T-cell (primary cell): ENCODE measurements at regions not wholly inside any gene's neighbourhood (a gene's known extent, or its start where the extent isn't known, plus 50 kb on each side); places are given as distances from the start of the nearest gene placed in this dataset.

Source experiments
- ATAC-seq, 4 experiments: fragments of 200-7000 bp in 3 of 4; fragments of 150-1000 bp in 1 of 4; cut with Tn5 transposase; replicated peaks in 1 of 4; 1 replicate in 3 of 4; 2 replicates in 1 of 4; pipeline ENCODE4 v1.10.0; 2021; ENCODE audit warnings: moderate library complexity in 3 of 4, mild to moderate bottlenecking in 2 of 4, moderate number of reproducible peaks in 1 of 4
- CTCF ChIA-PET, 2 donors: fragments of 300-600 bp; sonication (Branson Sonifier 250); formaldehyde crosslinking; loops; one replicate each; lab custom pipeline; 2022; ENCODE audit warnings: antibody characterized with exemption in 2 of 2; lab: Charles Lee
- POLR2A ChIA-PET, 2 donors: fragments of 300-600 bp; sonication (Branson Sonifier 250); formaldehyde crosslinking; loops; one replicate each; lab custom pipeline; 2022; ENCODE audit warnings: antibody characterized with exemption in 2 of 2; lab: Charles Lee
- DNase-seq, 35 experiments: peaks; one replicate each; pipeline versions ENCODE4 v3.0.0 to v3.0.0-alpha.2; 2013 to 2023
- H3K27ac ChIP-seq: one replicate; pipeline ENCODE4 v1.5.1; 2013; ENCODE audit warnings: low read length
- H3K27me3 ChIP-seq, 2 experiments: replicated peaks in 1 of 2; 1 replicate in 1 of 2; 2 replicates in 1 of 2; pipeline versions ENCODE4 v1.6.1 to v1.7.0; 2013; ENCODE audit warnings: low read length in 1 of 2, mixed read lengths in 1 of 2; ENCODE audit not compliant: control insufficient read depth in 2 of 2, insufficient read depth in 2 of 2; ENCODE audit errors: extremely low read depth in 1 of 2
- H3K36me3 ChIP-seq, 2 donors: 1 replicate in 1 of 2; 2 replicates in 1 of 2; pipeline versions ENCODE4 v1.6.1 to v1.7.0; 2013; ENCODE audit warnings: low read length in 1 of 2; ENCODE audit not compliant: control insufficient read depth in 2 of 2, insufficient read depth in 1 of 2; ENCODE audit errors: extremely low read depth in 1 of 2
- H3K4me1 ChIP-seq, 2 experiments: 1 replicate in 1 of 2; 2 replicates in 1 of 2; pipeline versions ENCODE4 v1.6.1 to v1.7.0; 2013; ENCODE audit warnings: low read length in 2 of 2, mixed read lengths in 1 of 2; ENCODE audit not compliant: insufficient read depth in 2 of 2, control insufficient read depth in 1 of 2; ENCODE audit errors: extremely low read depth in 1 of 2
- H3K4me3 ChIP-seq, 2 donors: 1 replicate in 1 of 2; 2 replicates in 1 of 2; pipeline versions ENCODE4 v1.5.1 to v1.7.0; 2013; ENCODE audit warnings: mild to moderate bottlenecking in 2 of 2, low read length in 1 of 2, moderate library complexity in 1 of 2; ENCODE audit not compliant: control insufficient read depth in 1 of 2; ENCODE audit errors: extremely low read depth in 1 of 2
- H3K9me3 ChIP-seq: 2 replicates; pipeline ENCODE4 v1.7.0; 2013
- H3K27ac Mint-ChIP-seq, 2 donors: one replicate each; pipeline ENCODE4 v1.8.0; 2020 to 2021; ENCODE audit warnings: mild to moderate bottlenecking in 2 of 2, mixed read lengths in 2 of 2
- H3K27me3 Mint-ChIP-seq, 2 donors: one replicate each; pipeline ENCODE4 v1.8.0; 2021 to 2022; ENCODE audit warnings: mixed read lengths in 2 of 2
- H3K36me3 Mint-ChIP-seq: one replicate; pipeline ENCODE4 v1.8.0; 2021; ENCODE audit warnings: mixed read lengths
- H3K4me1 Mint-ChIP-seq, 3 donors: one replicate each; pipeline ENCODE4 v1.8.0; 2020 to 2022; ENCODE audit warnings: mixed read lengths in 3 of 3, mild to moderate bottlenecking in 1 of 3
- H3K4me3 Mint-ChIP-seq, 3 donors: one replicate each; pipeline ENCODE4 v1.8.0; 2020 to 2022; ENCODE audit warnings: mild to moderate bottlenecking in 3 of 3, mixed read lengths in 3 of 3, moderate library complexity in 3 of 3
- H3K9me3 Mint-ChIP-seq, 3 donors: one replicate each; pipeline ENCODE4 v1.8.0; 2020 to 2022; ENCODE audit warnings: mixed read lengths in 3 of 3
- WGBS: methylation state at CpG from one replicate; pipeline ENCODE4 v1.1.5; 2013; ENCODE audit warnings: missing lambda C conversion rate; ENCODE audit not compliant: insufficient coverage; 5-methylcytosine and 5-hydroxymethylcytosine counted together

DNA sequence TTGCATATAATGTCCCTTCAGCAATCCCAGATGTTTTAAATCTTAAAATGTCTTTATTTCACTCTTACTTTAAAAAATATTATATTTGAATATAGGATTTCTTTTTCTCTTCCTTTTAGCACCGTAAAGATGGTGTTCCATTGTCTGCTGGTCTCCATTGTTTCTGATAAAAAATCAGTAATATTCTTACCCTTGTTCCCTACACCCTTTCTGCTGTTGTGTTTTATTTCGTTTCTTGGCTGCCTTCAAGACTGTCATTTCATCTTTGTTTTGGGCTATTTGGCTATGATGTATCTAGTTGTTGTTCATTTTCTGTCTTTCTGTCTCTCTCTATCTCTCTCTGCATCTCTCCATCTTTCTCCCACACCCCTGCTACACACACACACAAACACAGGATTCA, 197.9 kb downstream of the IRX2 start:
- CTCF ChIA-PET: no interaction called here

DNA sequence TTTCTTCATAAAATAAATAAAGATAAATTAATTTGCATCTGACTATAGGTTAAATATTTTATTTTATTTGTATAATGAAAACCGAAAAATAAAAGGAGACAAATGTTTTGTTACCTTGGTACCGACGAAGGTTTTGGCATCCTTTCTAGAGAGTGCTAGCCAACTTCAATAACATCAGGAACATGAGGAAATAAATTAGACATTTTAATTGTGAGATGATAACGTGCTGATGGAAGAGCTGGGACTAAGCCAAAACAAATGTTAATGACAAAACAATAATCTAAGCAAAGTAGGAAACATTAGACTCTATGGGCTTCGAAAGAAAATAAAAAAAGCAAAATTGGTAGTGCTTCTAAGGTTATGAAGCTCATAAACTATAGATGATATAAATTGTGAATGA, 201.0 kb downstream of the IRX2 start:
- H3K4me3 Mint-ChIP-seq: no peak overlapping the region
- CTCF ChIA-PET: no interaction called here
- H3K4me1 Mint-ChIP-seq: no peaks in the 10 kb centered on the region
- ATAC-seq (no peak), DNase-seq (no peak)
- POLR2A ChIA-PET: no interaction called here
- H3K36me3 Mint-ChIP-seq: no peaks in the 10 kb centered on the region
- Histone ChIP-seq H3K4me3 (no peak overlapping the region), H3K9me3 (no peaks in the 10 kb centered on the region), H3K27ac (no peak overlapping the region), H3K4me1 (no peaks in the 10 kb centered on the region), H3K27me3 (peaks cover 0 to 3% of the 10 kb centered on the region in 2 experiments), H3K36me3 (no peaks in the 10 kb centered on the region)
- peaks cover 16 to 28% (median 19%) of the 10 kb centered on the region in 3 donors for H3K9me3 Mint-ChIP-seq
- no peak overlapping the region for H3K27ac Mint-ChIP-seq
- no CpG with 5 or more reads among the region's 5 CpGs for WGBS
- no peaks in the 10 kb centered on the region for H3K27me3 Mint-ChIP-seq

More for the DNA sequence above, 197.9 kb downstream of the IRX2 start:
- no peaks in the 10 kb centered on the region for H3K36me3 ChIP-seq
- ATAC-seq: no peak
- DNase-seq: no peak
- POLR2A ChIA-PET: no interaction called here
- Mint-ChIP-seq H3K4me3 (no peak overlapping the region), H3K27me3 (no peaks in the 10 kb centered on the region), H3K9me3 (peaks cover 16 to 35% (median 20%) of the 10 kb centered on the region in 3 donors), H3K4me1 (no peaks in the 10 kb centered on the region), H3K36me3 (no peaks in the 10 kb centered on the region), H3K27ac (no peak overlapping the region)
- no CpG with 5 or more reads among the region's 2 CpGs for WGBS
- H3K27ac ChIP-seq: no peak overlapping the region
- no peaks in the 10 kb centered on the region for H3K9me3 ChIP-seq
- H3K4me1 ChIP-seq: no peaks in the 10 kb centered on the region
- H3K27me3 ChIP-seq: peaks cover 0 to 6% of the 10 kb centered on the region in 2 experiments
- no peak overlapping the region for H3K4me3 ChIP-seq

DNA sequence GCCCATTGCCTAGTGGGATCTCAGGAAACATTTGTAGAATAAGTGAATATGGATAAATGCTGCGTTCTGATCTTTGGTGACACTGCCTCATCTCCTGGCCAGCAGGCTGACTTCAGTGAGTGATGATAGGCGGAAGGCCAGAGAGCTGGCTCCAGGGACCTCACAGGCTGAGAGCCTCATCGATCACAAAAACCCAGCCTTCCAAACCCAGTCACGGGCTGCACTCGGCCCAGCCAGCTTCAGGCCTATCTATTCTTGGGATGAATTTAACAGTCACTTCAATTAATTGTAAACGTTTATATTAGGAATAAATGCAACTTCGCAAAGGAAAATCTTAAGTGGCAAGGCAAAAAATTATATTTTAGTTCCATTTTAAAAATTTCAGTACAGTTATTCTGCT, 201.6 kb downstream of the IRX2 start:
- no peak overlapping the region for H3K4me3 Mint-ChIP-seq
- H3K36me3 ChIP-seq: no peaks in the 10 kb centered on the region
- no peak for ATAC-seq
- CTCF ChIA-PET: no interaction called here
- POLR2A ChIA-PET: no interaction called here
- WGBS: no CpG with 5 or more reads among the region's 7 CpGs
- no peak overlapping the region for H3K27ac ChIP-seq
- no peak overlapping the region for H3K27ac Mint-ChIP-seq
- H3K4me1 Mint-ChIP-seq: no peaks in the 10 kb centered on the region
- no peak for DNase-seq
- no peak overlapping the region for H3K4me3 ChIP-seq
- no peaks in the 10 kb centered on the region for H3K9me3 ChIP-seq
- peaks cover 0 to 3% of the 10 kb centered on the region in 2 experiments for H3K27me3 ChIP-seq
- H3K27me3 Mint-ChIP-seq: no peaks in the 10 kb centered on the region
- no peaks in the 10 kb centered on the region for H3K36me3 Mint-ChIP-seq
- peaks cover 14 to 24% (median 15%) of the 10 kb centered on the region in 3 donors for H3K9me3 Mint-ChIP-seq
- no peaks in the 10 kb centered on the region for H3K4me1 ChIP-seq

DNA sequence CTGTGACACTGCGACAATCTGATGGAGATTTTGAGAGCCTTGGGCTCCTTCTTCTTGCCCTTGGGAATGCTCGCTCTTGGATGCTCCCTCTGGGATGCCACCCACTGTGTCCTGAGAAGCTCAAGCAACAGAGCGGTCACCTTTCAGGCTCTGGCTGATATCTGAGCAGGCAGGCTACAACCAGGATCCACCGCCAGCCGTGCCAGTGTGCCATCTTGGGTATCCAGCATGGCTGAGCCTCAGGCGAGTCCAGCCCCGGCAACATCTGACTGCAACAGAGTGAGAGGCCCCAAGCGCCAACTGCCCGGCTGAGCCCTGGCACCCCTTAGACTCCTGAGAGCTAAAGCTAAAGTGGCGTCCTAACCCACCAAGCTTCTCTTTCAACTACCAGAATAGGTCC, 202.1 kb downstream of the IRX2 start:
- H3K4me3 ChIP-seq: no peak overlapping the region
- no peaks in the 10 kb centered on the region for H3K36me3 Mint-ChIP-seq
- H3K27ac Mint-ChIP-seq: no peak overlapping the region
- H3K27me3 Mint-ChIP-seq: no peaks in the 10 kb centered on the region
- ATAC-seq (no peak), DNase-seq (no peak)
- peaks cover 0 to 7% of the 10 kb centered on the region in 2 experiments for H3K27me3 ChIP-seq
- H3K4me3 Mint-ChIP-seq: no peak overlapping the region
- peaks cover 8 to 18% (median 10%) of the 10 kb centered on the region in 3 donors for H3K9me3 Mint-ChIP-seq
- no peaks in the 10 kb centered on the region for H3K36me3 ChIP-seq
- H3K9me3 ChIP-seq: no peaks in the 10 kb centered on the region
- ChIA-PET CTCF (no interaction called here), POLR2A (no interaction called here)
- 86% methylated on average over 10 of the region's 10 CpGs for WGBS
- H3K4me1 ChIP-seq: no peaks in the 10 kb centered on the region
- no peaks in the 10 kb centered on the region for H3K4me1 Mint-ChIP-seq
- no peak overlapping the region for H3K27ac ChIP-seq

DNA sequence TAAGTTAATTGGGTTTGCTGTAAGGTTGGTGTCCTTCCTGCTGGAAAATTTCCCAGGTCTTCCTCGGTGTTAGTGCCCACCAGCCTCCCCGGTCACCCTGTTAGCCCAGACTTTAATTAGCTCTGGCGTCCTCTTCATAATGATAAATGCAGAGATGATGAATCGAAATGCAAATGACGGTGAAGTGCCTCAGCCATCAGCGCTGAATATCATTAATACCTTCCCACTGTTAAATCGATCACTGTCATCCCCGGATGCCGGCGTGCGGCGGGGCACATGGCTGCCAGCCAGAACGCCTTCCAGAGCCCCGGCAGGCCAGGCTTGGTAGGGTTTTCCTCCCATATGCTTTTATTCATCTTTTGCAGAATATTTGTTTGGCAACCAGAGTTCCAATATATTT, 204.5 kb downstream of the IRX2 start:
- Mint-ChIP-seq H3K4me1 (no peaks in the 10 kb centered on the region), H3K4me3 (no peak overlapping the region), H3K9me3 (peaks cover 0 to 6% (median 2%) of the 10 kb centered on the region in 3 donors), H3K27me3 (no peaks in the 10 kb centered on the region), H3K36me3 (no peaks in the 10 kb centered on the region), H3K27ac (no peak overlapping the region)
- POLR2A ChIA-PET: no interaction called here
- H3K9me3 ChIP-seq: no peaks in the 10 kb centered on the region
- H3K27me3 ChIP-seq: peaks cover 0 to 7% of the 10 kb centered on the region in 2 experiments
- ATAC-seq: no peak
- no peaks in the 10 kb centered on the region for H3K36me3 ChIP-seq
- 94% methylated on average over 8 of the region's 14 CpGs for WGBS
- no peak overlapping the region for H3K4me3 ChIP-seq
- CTCF ChIA-PET: no interaction called here
- DNase-seq: no peak
- H3K4me1 ChIP-seq: no peaks in the 10 kb centered on the region
- H3K27ac ChIP-seq: no peak overlapping the region

DNA sequence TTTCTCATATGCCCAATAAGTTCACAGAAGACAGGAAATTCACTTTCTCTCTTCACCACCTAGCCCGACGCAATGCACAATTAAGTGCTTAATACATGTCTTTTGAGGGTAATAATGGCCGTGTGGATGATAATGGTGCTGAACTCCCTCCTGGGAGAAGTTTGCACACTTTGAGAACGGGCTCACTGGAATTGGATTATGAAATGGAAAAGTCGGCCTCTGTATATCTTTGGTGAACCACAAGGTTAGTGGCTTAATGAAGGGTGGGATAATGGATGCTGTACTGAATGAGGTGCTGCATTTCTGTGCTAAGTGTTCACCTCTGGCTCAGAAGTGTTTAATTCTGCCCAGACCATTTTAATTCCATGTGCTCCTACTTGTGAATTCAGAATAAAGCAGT, 207.5 kb downstream of the IRX2 start:
- Histone ChIP-seq H3K9me3 (no peaks in the 10 kb centered on the region), H3K4me3 (no peak overlapping the region), H3K4me1 (no peaks in the 10 kb centered on the region), H3K27me3 (peaks cover 0 to 7% of the 10 kb centered on the region in 2 experiments), H3K36me3 (no peaks in the 10 kb centered on the region), H3K27ac (no peak overlapping the region)
- Mint-ChIP-seq H3K4me1 (no peaks in the 10 kb centered on the region), H3K9me3 (peaks cover 5 to 27% (median 10%) of the 10 kb centered on the region in 3 donors), H3K27ac (no peak overlapping the region), H3K4me3 (no peak overlapping the region), H3K27me3 (no peaks in the 10 kb centered on the region), H3K36me3 (no peaks in the 10 kb centered on the region)
- ATAC-seq (no peak), DNase-seq (no peak)
- ChIA-PET CTCF (no interaction called here), POLR2A (no interaction called here)
- WGBS: 78% methylated on average over 2 of the region's 5 CpGs

DNA sequence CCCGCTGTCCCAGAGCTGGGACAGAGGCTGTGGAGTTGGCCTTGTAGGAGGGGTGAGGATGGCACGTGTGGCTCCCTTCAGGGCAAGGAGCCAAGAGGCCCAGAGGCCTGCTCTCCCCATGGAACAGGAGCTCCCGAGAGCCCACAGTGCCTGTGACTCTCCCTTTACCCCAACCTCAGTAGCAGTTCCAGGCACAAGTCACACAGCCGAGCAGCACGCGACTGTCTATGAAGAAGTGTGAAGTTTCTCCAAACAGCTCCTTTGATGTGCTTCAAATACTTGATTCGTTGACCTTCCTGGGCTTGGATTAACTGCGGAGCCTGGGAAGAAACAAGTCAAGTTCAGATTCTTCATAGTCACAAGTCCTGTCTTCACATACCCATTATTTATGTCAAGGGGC, 208.7 kb downstream of the IRX2 start:
- no peaks in the 10 kb centered on the region for H3K4me1 Mint-ChIP-seq
- WGBS: 92% methylated on average over 5 of the region's 8 CpGs
- H3K27me3 ChIP-seq: peaks cover 0 to 7% of the 10 kb centered on the region in 2 experiments
- no peaks in the 10 kb centered on the region for H3K36me3 ChIP-seq
- H3K27ac Mint-ChIP-seq: no peak overlapping the region
- POLR2A ChIA-PET: no interaction called here
- H3K4me1 ChIP-seq: no peaks in the 10 kb centered on the region
- H3K4me3 ChIP-seq: no peak overlapping the region
- DNase-seq: no peak
- H3K27ac ChIP-seq: no peak overlapping the region
- H3K4me3 Mint-ChIP-seq: no peak overlapping the region
- H3K27me3 Mint-ChIP-seq: no peaks in the 10 kb centered on the region
- no peak for ATAC-seq
- H3K9me3 ChIP-seq: no peaks in the 10 kb centered on the region
- no peaks in the 10 kb centered on the region for H3K36me3 Mint-ChIP-seq
- H3K9me3 Mint-ChIP-seq: peaks cover 5 to 22% (median 10%) of the 10 kb centered on the region in 3 donors
- CTCF ChIA-PET: no interaction called here
